Hepatocyte (in vitro differentiated cells): ENCODE measurements at regions not wholly inside any gene's neighbourhood (a gene's known extent, or its start where the extent isn't known, plus 50 kb on each side); places are given as distances from the start of the nearest gene placed in this dataset.

Experiments
- DNase-seq: peaks from one replicate; pipeline ENCODE4 v3.0.0-alpha.2; 2016; ENCODE audit warnings: low spot score
- H2AFZ ChIP-seq: fragments of 200-600 bp; sonication (generic); 2 replicates; pipeline ENCODE4 v1.6.0; 2016; ENCODE audit warnings: antibody characterized with exemption, mild to moderate bottlenecking
- H3K27ac ChIP-seq: fragments of 200-600 bp; sonication (generic); 2 replicates; pipeline ENCODE4 v1.5.1; 2016; ENCODE audit warnings: mild to moderate bottlenecking
- H3K27me3 ChIP-seq: fragments of 200-600 bp; sonication (generic); 2 replicates; pipeline ENCODE4 v1.6.1; 2016
- H3K36me3 ChIP-seq: fragments of 200-600 bp; sonication (generic); replicated peaks from 2 replicates; pipeline ENCODE4 v1.5.1; 2016; ENCODE audit warnings: low read depth; ENCODE audit not compliant: insufficient read depth
- H3K4me1 ChIP-seq: fragments of 200-600 bp; sonication (generic); 2 replicates; pipeline ENCODE4 v1.5.1; 2016; ENCODE audit warnings: mild to moderate bottlenecking, moderate library complexity; ENCODE audit not compliant: insufficient read depth
- H3K4me2 ChIP-seq: fragments of 200-600 bp; sonication (generic); 2 replicates; pipeline ENCODE4 v1.6.0; 2016
- H3K4me3 ChIP-seq: fragments of 200-600 bp; sonication (generic); 2 replicates; pipeline ENCODE4 v1.5.1; 2016; ENCODE audit warnings: mild to moderate bottlenecking
- H3K79me2 ChIP-seq: fragments of 200-600 bp; sonication (generic); 2 replicates; pipeline ENCODE4 v1.6.0; 2017; ENCODE audit warnings: mild to moderate bottlenecking
- H3K9me2 ChIP-seq: fragments of 200-600 bp; sonication (generic); replicated peaks from 2 replicates; pipeline ENCODE4 v1.6.0; 2017; ENCODE audit warnings: mild to moderate bottlenecking; ENCODE audit not compliant: insufficient read depth
- H3K9me3 ChIP-seq: fragments of 200-600 bp; sonication (generic); 2 replicates; pipeline ENCODE4 v1.5.1; 2016; ENCODE audit warnings: low read depth, mild to moderate bottlenecking
- H4K20me1 ChIP-seq: fragments of 200-600 bp; sonication (generic); 2 replicates; pipeline ENCODE4 v1.6.0; 2016; ENCODE audit warnings: mild to moderate bottlenecking; ENCODE audit not compliant: insufficient read depth, poor library complexity, severe bottlenecking
- CTCF ChIP-seq: fragments of 200-600 bp; sonication (generic); IDR thresholded peaks from 2 replicates; pipeline ENCODE4 v1.5.1; 2016; ENCODE audit warnings: antibody characterized with exemption, mild to moderate bottlenecking; ENCODE audit not compliant: poor library complexity
- EZH2 ChIP-seq: fragments of 200-600 bp; sonication (generic); IDR thresholded peaks from 2 replicates; pipeline ENCODE4 v1.6.1; 2016; ENCODE audit warnings: antibody characterized with exemption, mild to moderate bottlenecking, borderline replicate concordance
- EZH2phosphoT487 ChIP-seq: fragments of 200-600 bp; sonication (generic); IDR thresholded peaks from one replicate; pipeline ENCODE4 v1.6.1; 2018; ENCODE audit warnings: antibody characterized with exemption, mild to moderate bottlenecking, low read depth, moderate library complexity; ENCODE audit not compliant: unreplicated experiment, severe bottlenecking
- WGBS: methylation state at CpG from one replicate; pipeline ENCODE4 v1.1.6; 2016; ENCODE audit warnings: low lambda C conversion rate; ENCODE audit errors: missing lambda C conversion rate; 5-methylcytosine and 5-hydroxymethylcytosine counted together

- 78% methylated on average over 8 of the region's 8 CpGs for WGBS
- H3K9me2 ChIP-seq, result no peaks in the 10 kb centered on the region
- TF ChIP-seq EZH2, result no peak
- H3K4me1 ChIP-seq, result no peaks in the 10 kb centered on the region
- H2AFZ ChIP-seq, result no peak overlapping the region
- H3K9me3 ChIP-seq, result no peaks in the 10 kb centered on the region
- no peaks in the 10 kb centered on the region for H4K20me1 ChIP-seq
- H3K27me3 ChIP-seq, result no peaks in the 10 kb centered on the region
- H3K27ac ChIP-seq, result no peak overlapping the region
- H3K4me3 ChIP-seq, result no peak overlapping the region
- H3K79me2 ChIP-seq, result no peaks in the 10 kb centered on the region
- no peak for DNase-seq
- no peak overlapping the region for H3K4me2 ChIP-seq
- no peaks in the 10 kb centered on the region for H3K36me3 ChIP-seq
Observed at GRCh38 chr11:133727774-133728173, 117.5 kb downstream of the SPATA19 start.

GRCh38 chr11:133726542-133726941 is 118.8 kb downstream of the SPATA19 start:
- H3K9me2 ChIP-seq, result no peaks in the 10 kb centered on the region
- H3K27me3 ChIP-seq, result no peaks in the 10 kb centered on the region
- WGBS, result 77% methylated on average over 2 of the region's 2 CpGs
- H2AFZ ChIP-seq, result no peak overlapping the region
- H3K4me3 ChIP-seq, result no peak overlapping the region
- no peaks in the 10 kb centered on the region for H3K4me1 ChIP-seq
- no peak overlapping the region for H3K4me2 ChIP-seq
- no peaks in the 10 kb centered on the region for H3K79me2 ChIP-seq
- H3K36me3 ChIP-seq, result no peaks in the 10 kb centered on the region
- H3K27ac ChIP-seq, result no peak overlapping the region
- no peak for DNase-seq
- H4K20me1 ChIP-seq, result no peaks in the 10 kb centered on the region
- H3K9me3 ChIP-seq, result no peaks in the 10 kb centered on the region
- TF ChIP-seq EZH2, result no peak

GRCh38 chr11:133724116-133724515 is 121.2 kb downstream of the SPATA19 start:
- no peak overlapping the region for H3K27ac ChIP-seq
- no peak for DNase-seq

GRCh38 chr11:133723056-133723455 is 122.3 kb downstream of the SPATA19 start:
- Histone ChIP-seq H3K9me2 (no peaks in the 10 kb centered on the region), H3K9me3 (no peaks in the 10 kb centered on the region), H3K79me2 (no peaks in the 10 kb centered on the region), H3K4me3 (no peak overlapping the region), H3K36me3 (no peaks in the 10 kb centered on the region), H3K27me3 (no peaks in the 10 kb centered on the region), H4K20me1 (no peaks in the 10 kb centered on the region), H3K4me2 (no peak overlapping the region), H3K27ac (no peak overlapping the region), H3K4me1 (no peaks in the 10 kb centered on the region), H2AFZ (no peak overlapping the region)
- DNase-seq, result no peak
- TF ChIP-seq EZH2 (no peak), EZH2phosphoT487 (no peak), CTCF (no peak)
- WGBS, result 67% methylated on average over 1 of the region's 1 CpG

More at GRCh38 chr11:133724116-133724515, 121.2 kb downstream of the SPATA19 start:
- no peaks in the 10 kb centered on the region for H3K4me1 ChIP-seq
- H3K9me3 ChIP-seq, result no peaks in the 10 kb centered on the region
- no peak overlapping the region for H2AFZ ChIP-seq
- no peaks in the 10 kb centered on the region for H3K9me2 ChIP-seq
- no peaks in the 10 kb centered on the region for H4K20me1 ChIP-seq
- H3K4me3 ChIP-seq, result no peak overlapping the region
- no peaks in the 10 kb centered on the region for H3K36me3 ChIP-seq
- H3K4me2 ChIP-seq, result no peak overlapping the region
- TF ChIP-seq EZH2phosphoT487 (no peak), EZH2 (no peak), CTCF (no peak)
- WGBS, result 69% methylated on average over 7 of the region's 7 CpGs
- H3K79me2 ChIP-seq, result no peaks in the 10 kb centered on the region
- H3K27me3 ChIP-seq, result no peaks in the 10 kb centered on the region

DNA sequence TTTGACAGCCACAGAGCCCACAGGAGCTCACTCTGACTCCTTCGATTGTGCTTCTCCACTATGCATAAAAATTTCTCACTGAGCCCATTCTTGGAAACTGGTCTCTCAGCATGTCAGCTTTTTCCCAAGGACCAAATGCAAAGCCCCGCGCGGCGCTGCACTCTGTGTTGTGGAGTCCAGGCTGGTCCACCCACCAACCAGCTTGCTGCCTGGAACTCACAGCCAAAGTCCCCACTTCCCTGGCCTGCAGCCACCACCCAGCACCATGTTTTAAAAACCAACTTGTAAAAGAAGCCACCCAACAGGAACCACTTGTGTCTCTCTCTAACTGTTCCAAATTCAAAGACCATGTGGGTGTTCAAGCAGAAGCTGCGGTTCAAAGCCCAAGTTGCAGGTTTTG is 124.4 kb downstream of the SPATA19 start:
- Histone ChIP-seq H3K27me3 (no peaks in the 10 kb centered on the region), H4K20me1 (no peaks in the 10 kb centered on the region), H3K4me1 (no peaks in the 10 kb centered on the region), H3K9me2 (no peaks in the 10 kb centered on the region), H3K9me3 (no peaks in the 10 kb centered on the region), H3K4me3 (no peak overlapping the region), H3K79me2 (no peaks in the 10 kb centered on the region), H3K27ac (no peak overlapping the region), H2AFZ (no peak overlapping the region), H3K36me3 (no peaks in the 10 kb centered on the region), H3K4me2 (no peak overlapping the region)
- WGBS, result 96% methylated on average over 6 of the region's 6 CpGs
- no peak for DNase-seq
- no peak for TF ChIP-seq CTCF
- TF ChIP-seq EZH2phosphoT487, result no peak
- TF ChIP-seq EZH2, result no peak
